ENCODE measurements at regions not wholly inside any gene's neighbourhood (a gene's known extent, or its start where the extent isn't known, plus 50 kb on each side); places are given as distances from the start of the nearest gene placed in this dataset.
"Not testable (repeated sequence)": the region's sequence is repeated elsewhere in the genome, so short reads cannot be mapped to it uniquely, and the experiment has no call there.

- no peak for DNase-seq (ENCODE audit: low read depth)
- no peak for TF ChIP-seq CTCF (conservative IDR thresholded peaks at IDR 0.05; ENCODE audit: low read depth, low read length)
- no peak overlapping the region for H3K4me3 ChIP-seq (ENCODE audit: low read depth, low read length)
Observed at GRCh38 chr1:5129746-5130355, 475.4 kb downstream of the AJAP1 start.

- DNase-seq (ENCODE audit: low read depth): no peak
- TF ChIP-seq CTCF (conservative IDR thresholded peaks at IDR 0.05; ENCODE audit: low read depth, low read length): no peak
- no peak overlapping the region for H3K4me3 ChIP-seq (ENCODE audit: low read depth, low read length)
Observed at GRCh38 chr1:5125208-5125607, 470.8 kb downstream of the AJAP1 start.

- DNase-seq (ENCODE audit: low read depth): no peak
- H3K4me3 ChIP-seq (ENCODE audit: low read depth, low read length): no peak overlapping the region
- TF ChIP-seq CTCF (conservative IDR thresholded peaks at IDR 0.05; ENCODE audit: low read depth, low read length): no peak
Observed at GRCh38 chr1:5120559-5120958, 466.1 kb downstream of the AJAP1 start.

- no peak for TF ChIP-seq CTCF (conservative IDR thresholded peaks at IDR 0.05; ENCODE audit: low read depth, low read length)
- H3K4me3 ChIP-seq (ENCODE audit: low read depth, low read length): no peak overlapping the region
- no peak for DNase-seq (ENCODE audit: low read depth)
Observed at GRCh38 chr1:5119366-5120234, 465.2 kb downstream of the AJAP1 start.

GRCh38 chr1:5118771-5119170, 464.4 kb downstream of the AJAP1 start:
- not testable (repeated sequence) for DNase-seq (ENCODE audit: low read depth)

GRCh38 chr1:5118292-5118691, 463.9 kb downstream of the AJAP1 start:
- not testable (repeated sequence) for DNase-seq (ENCODE audit: low read depth); H3K4me3 ChIP-seq (ENCODE audit: low read depth, low read length)

More at GRCh38 chr1:5118771-5119170, 464.4 kb downstream of the AJAP1 start:
- H3K4me3 ChIP-seq (ENCODE audit: low read depth, low read length): not testable (repeated sequence)

GRCh38 chr1:5111581-5111980, 457.2 kb downstream of the AJAP1 start:
- no peak overlapping the region for H3K4me3 ChIP-seq (ENCODE audit: low read depth, low read length)
- no peak for DNase-seq (ENCODE audit: low read depth)
- no peak for TF ChIP-seq CTCF (conservative IDR thresholded peaks at IDR 0.05; ENCODE audit: low read depth, low read length)

- no peak for TF ChIP-seq CTCF (conservative IDR thresholded peaks at IDR 0.05; ENCODE audit: low read depth, low read length)
- no peak overlapping the region for H3K4me3 ChIP-seq (ENCODE audit: low read depth, low read length)
- no peak for DNase-seq (ENCODE audit: low read depth)
Observed at GRCh38 chr1:5110508-5110907, 456.1 kb downstream of the AJAP1 start.
